HFFc6 (cell line): ENCODE measurements at regions not wholly inside any gene's neighbourhood (a gene's known extent, or its start where the extent isn't known, plus 50 kb on each side); places are given as distances from the start of the nearest gene placed in this dataset.

ENCODE experiments used
- DNase-seq: peaks from one replicate; pipeline ENCODE4 v3.0.0-alpha.2; 2018
- H3K27ac Mint-ChIP-seq: 2 replicates; pipeline ENCODE4 v1.8.0; 2020; ENCODE audit warnings: mild to moderate bottlenecking, mixed read lengths
- H3K27me3 Mint-ChIP-seq: 2 replicates; pipeline ENCODE4 v1.8.0; 2021; ENCODE audit warnings: mild to moderate bottlenecking, moderate library complexity, mixed read lengths; ENCODE audit not compliant: insufficient read depth
- H3K36me3 Mint-ChIP-seq: 2 replicates; pipeline ENCODE4 v1.8.0; 2021; ENCODE audit warnings: low read depth, mixed read lengths
- H3K4me1 Mint-ChIP-seq: 2 replicates; pipeline ENCODE4 v1.8.0; 2020; ENCODE audit warnings: low read depth, mixed read lengths
- H3K4me3 Mint-ChIP-seq: 2 replicates; pipeline ENCODE4 v1.8.0; 2020; ENCODE audit warnings: mild to moderate bottlenecking, moderate library complexity, mixed read lengths
- H3K9me3 Mint-ChIP-seq: 2 replicates; pipeline ENCODE4 v1.8.0; 2020; ENCODE audit warnings: mild to moderate bottlenecking, mixed read lengths
- CTCF ChIP-seq: fragments of 200-600 bp; sonication (generic); IDR thresholded peaks from 2 replicates; pipeline ENCODE4 v1.5.0; 2021; ENCODE audit warnings: antibody characterized with exemption, mild to moderate bottlenecking

DNA sequence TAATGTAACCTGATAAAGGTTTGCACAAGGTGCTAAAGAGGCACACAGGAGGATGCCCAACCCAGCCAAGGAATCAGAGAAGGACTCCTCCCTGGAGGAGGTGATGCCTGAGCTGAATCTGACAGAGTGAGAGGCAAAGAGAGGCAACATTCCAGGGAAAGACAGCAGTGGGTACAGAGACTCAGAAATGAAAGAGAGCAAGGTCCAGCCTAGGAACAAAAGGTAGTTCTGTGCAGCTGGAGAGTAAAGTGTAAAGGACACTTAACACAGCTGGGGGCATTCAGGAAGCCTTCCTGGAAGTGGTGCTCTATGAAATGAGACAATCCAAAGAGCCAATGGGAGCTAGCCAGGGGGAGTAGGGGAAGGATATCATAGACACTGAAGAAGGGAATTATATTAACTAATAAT lies 181.0 kb upstream of the GLI2 start:
- no peak for DNase-seq
- H3K4me3 Mint-ChIP-seq: no peak overlapping the region
- H3K9me3 Mint-ChIP-seq: no peaks in the 10 kb centered on the region
- H3K36me3 Mint-ChIP-seq: peaks cover 5% of the 10 kb centered on the region; the same call in 1 of the 2 replicates
- no peak for TF ChIP-seq CTCF
- H3K27ac Mint-ChIP-seq: no peak overlapping the region
- H3K27me3 Mint-ChIP-seq: peaks cover 18% of the 10 kb centered on the region
- peaks cover 54% of the 10 kb centered on the region for H3K4me1 Mint-ChIP-seq

- Mint-ChIP-seq H3K36me3 (peaks cover 5% of the 10 kb centered on the region; the same call in 1 of the 2 replicates), H3K27ac (no peak overlapping the region), H3K27me3 (peaks cover 18% of the 10 kb centered on the region), H3K9me3 (no peaks in the 10 kb centered on the region), H3K4me1 (peaks cover 59% of the 10 kb centered on the region), H3K4me3 (no peak overlapping the region)
- no peak for TF ChIP-seq CTCF
- no peak for DNase-seq
These were observed 180.6 kb upstream of the GLI2 start for GRCh38 chr2:120555092-120555491.

GRCh38 chr2:120556911-120557310 lies 178.8 kb upstream of the GLI2 start:
- DNase-seq: no peak
- H3K9me3 Mint-ChIP-seq: no peaks in the 10 kb centered on the region
- no peak for TF ChIP-seq CTCF
- no peak overlapping the region for H3K4me3 Mint-ChIP-seq
- H3K27me3 Mint-ChIP-seq: peaks cover 18% of the 10 kb centered on the region
- H3K4me1 Mint-ChIP-seq: peaks cover 60% of the 10 kb centered on the region
- peak overlapping the region; percentile 38 for H3K27ac Mint-ChIP-seq
- peaks cover 5% of the 10 kb centered on the region; the same call in 1 of the 2 replicates for H3K36me3 Mint-ChIP-seq

GRCh38 chr2:120558847-120559246 lies 176.8 kb upstream of the GLI2 start:
- peak overlapping the region; percentile 68 for H3K4me3 Mint-ChIP-seq
- TF ChIP-seq CTCF: no peak

DNA sequence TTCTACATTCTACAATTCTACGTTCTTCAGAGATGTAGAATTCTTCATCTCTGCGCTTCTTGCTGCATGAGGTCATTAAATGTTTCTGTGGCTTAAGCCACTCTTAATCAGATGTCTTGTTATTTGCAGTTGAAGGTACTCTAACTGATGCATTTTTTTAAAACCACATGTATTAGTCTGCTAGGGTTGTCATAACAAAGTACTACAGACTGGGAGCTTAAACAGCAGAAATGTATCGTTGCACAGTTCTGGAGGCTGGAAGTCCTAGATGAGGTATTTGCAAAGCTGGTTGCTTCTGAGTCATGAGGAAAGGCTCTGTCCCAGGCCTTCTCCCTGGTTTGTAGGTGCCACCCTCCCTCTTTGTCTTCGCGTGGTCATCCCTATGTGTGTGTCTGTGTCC lies 176.3 kb upstream of the GLI2 start:
- Mint-ChIP-seq H3K4me1 (peaks cover 58% of the 10 kb centered on the region), H3K27ac (peak overlapping the region; percentile 96), H3K36me3 (peaks cover 5% of the 10 kb centered on the region; the same call in 1 of the 2 replicates), H3K27me3 (peaks cover 8% of the 10 kb centered on the region), H3K4me3 (peak overlapping the region; percentile 68), H3K9me3 (no peaks in the 10 kb centered on the region)
- TF ChIP-seq CTCF: no peak
- DNase-seq: peak; percentile 100

More at GRCh38 chr2:120558847-120559246, 176.8 kb upstream of the GLI2 start:
- H3K27me3 Mint-ChIP-seq: peaks cover 8% of the 10 kb centered on the region
- H3K36me3 Mint-ChIP-seq: peaks cover 5% of the 10 kb centered on the region; the same call in 1 of the 2 replicates
- DNase-seq: no peak
- peak overlapping the region; percentile 96 for H3K27ac Mint-ChIP-seq
- peaks cover 60% of the 10 kb centered on the region for H3K4me1 Mint-ChIP-seq
- no peaks in the 10 kb centered on the region for H3K9me3 Mint-ChIP-seq

GRCh38 chr2:120560330-120560729 lies 175.3 kb upstream of the GLI2 start:
- TF ChIP-seq CTCF: no peak
- no peak for DNase-seq
- Mint-ChIP-seq H3K4me3 (no peak overlapping the region), H3K9me3 (no peaks in the 10 kb centered on the region), H3K36me3 (peaks cover 5% of the 10 kb centered on the region; the same call in 1 of the 2 replicates), H3K27ac (peak overlapping the region; percentile 96), H3K4me1 (peaks cover 54% of the 10 kb centered on the region), H3K27me3 (peaks cover 2% of the 10 kb centered on the region)
